CD4-positive, alpha-beta T cell treated with Interferon alpha-2 for 1 hour (primary cell): ENCODE measurements at regions not wholly inside any gene's neighbourhood (a gene's known extent, or its start where the extent isn't known, plus 50 kb on each side); places are given as distances from the start of the nearest gene placed in this dataset.

Experiments
- DNase-seq, 2 donors: peaks; one replicate each; pipeline ENCODE4 v3.0.0-alpha.2; 2020 to 2022

DNA sequence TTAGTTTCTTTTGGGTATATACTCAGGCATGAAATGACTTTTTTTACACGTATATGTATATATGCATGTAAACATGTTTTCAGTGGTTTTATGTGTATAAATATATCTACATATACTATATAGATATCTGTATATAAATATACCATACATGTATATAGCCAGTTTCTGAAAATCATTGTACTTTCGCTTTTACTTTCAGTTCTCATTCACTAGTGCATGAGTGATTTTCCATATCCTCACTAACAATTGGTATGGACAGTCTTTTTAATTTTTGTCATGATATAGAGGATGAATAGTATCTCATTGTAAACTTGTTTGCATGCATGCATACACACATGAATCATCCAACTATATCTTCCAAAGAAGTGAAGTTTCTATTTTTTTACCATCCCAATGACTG lies 877.1 kb upstream of the CDH8 start:
- no peak for DNase-seq

DNA sequence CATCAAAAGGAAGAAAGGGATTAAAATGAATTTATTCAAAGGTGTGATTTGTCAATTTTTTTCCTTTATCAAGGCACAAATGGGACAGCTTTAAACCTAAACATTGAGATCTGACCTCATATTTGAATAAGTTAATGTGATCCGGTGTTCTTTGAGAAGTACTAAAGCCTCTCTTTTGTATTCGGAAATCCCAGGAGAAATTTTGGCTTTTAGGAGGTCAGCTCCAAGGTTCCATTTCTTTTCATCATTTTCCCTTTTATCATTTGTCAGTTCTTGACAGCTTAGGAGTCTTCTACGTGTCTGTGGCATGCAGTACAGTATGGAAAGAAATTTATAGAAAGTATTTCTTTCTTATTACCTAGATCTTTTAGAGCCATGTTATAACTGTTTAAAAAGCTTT lies 873.4 kb upstream of the CDH8 start:
- no peak for DNase-seq

DNA sequence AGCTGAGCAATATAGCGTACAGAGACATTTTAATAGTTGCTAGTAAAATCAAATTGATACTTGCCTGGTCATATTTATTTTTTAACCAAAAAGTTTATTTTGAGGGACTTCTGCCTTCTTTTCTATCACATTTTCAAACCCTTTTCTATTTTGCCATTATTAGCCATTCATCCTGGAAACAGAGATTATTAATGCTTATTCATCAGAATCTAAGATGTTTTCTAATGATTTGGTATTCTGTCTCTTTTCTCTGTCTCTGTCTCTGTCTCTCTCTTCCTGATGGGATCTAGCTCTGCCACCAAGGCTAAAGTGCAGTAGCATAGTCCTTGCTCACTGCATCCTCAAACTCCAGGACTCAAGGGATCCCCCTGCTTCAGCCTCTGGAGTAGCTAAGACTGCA lies 871.3 kb upstream of the CDH8 start:
- no peak for DNase-seq

DNA sequence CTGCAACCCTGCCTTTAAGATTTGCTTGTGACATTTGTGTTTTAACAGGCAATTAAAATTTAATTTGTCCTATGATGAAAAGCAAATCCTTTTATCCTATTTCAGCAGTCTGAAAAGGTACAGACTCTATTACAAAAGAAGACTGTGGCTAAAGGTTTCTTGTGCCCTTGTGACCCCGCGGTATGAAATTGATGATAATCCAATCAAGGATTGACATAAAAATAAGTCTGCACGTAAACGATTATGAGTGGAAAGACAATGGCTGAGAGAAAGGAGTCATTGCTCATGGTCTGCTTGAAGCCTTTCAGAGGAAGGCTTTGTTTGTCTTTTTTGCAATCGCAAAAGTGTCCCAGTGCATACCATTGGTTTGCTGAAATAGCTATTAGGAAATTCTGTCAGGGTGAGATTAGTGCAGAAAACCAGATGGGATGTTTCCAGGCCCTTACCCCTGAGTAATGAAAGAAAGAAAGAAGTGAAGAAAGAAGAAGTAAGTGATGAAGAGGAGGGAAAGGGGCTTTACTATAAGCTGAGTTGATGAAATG lies 867.8 kb upstream of the CDH8 start:
- DNase-seq, result no peak

DNA sequence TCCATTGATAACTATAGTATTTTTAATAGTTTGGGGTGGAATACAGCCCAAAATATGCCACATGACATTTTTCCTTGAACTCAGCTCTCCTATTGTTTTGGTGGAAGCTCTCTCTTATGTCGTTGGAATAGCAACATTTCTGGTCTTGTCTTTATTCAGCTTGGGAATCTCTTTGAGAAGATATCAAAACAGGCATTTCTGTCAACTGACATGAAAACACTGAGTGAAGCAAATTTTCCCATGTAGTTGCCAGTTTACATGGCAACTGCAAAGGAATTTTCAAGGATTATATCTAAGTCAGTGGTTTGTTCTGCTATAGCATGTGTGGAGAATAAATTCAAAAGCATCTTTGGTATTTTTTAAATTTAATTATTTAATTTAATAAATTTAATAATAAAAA lies 863.5 kb upstream of the CDH8 start:
- DNase-seq, result no peak

DNA sequence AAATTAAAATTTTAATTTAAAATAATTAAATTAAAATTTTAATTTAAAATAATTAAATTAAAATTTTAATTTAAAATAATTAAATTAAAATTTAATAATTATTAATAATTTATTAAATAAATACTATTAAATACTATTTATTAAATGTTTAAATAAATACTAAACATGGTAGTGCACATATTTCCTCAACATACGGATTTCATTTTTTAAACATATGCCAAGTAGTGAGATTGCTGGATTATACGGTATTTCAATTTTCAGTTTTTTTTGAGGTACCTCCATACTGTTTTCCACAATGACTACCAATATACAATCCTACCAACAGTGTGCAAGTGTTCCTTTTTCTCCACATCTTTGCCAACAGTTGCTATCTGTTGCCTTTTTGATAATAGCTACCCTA lies 852.9 kb upstream of the CDH8 start:
- no peak for DNase-seq

DNA sequence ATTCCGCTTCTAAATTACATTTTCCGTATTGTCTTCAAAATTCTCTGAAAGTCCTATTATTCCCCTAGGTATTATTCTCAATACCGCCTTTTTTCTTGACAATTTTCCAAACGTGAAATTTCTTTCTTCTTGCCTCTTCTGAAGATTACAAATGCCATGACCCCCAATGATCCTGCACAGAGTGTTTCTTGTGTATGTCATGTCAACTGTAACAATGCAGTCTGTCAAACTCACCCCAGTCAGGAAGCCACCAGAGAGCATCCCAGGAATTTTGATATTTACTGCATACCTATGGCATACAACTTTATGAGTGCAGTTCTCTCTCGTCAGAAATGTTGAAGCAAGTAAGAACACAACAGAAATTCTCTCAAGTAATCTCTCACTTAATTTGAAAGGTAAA lies 847.3 kb upstream of the CDH8 start:
- no peak for DNase-seq

DNA sequence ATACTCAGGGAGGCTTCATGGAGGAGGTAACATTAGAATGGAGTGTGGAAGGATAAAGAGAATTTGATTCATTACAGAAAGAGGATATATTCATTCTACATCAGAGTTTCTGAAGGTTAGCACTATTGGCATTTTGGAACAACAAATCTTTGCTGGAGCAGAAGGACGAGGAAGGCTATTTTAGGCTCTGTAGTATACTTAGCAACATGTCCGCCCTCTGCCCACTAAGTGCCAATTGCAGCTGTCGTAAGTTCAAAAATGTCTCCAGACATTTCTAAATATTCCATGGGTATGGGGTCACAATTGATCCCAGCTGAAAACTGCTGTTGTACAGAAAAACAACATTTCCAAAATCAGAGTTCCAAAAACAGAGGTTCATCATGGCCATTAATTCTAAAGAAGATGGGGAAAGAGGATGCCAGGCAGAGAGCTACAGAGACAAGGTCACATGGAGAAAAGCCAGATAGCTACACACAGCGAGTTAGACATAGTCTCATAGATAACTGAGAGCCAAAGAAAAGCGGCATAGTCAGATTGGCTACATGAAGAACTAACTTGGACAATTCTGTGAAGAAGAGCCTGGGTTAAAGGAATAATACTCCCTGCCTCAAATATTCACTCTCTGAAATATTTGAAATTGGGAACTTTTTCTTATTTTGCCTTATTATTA lies 846.4 kb upstream of the CDH8 start:
- no peak for DNase-seq

DNA sequence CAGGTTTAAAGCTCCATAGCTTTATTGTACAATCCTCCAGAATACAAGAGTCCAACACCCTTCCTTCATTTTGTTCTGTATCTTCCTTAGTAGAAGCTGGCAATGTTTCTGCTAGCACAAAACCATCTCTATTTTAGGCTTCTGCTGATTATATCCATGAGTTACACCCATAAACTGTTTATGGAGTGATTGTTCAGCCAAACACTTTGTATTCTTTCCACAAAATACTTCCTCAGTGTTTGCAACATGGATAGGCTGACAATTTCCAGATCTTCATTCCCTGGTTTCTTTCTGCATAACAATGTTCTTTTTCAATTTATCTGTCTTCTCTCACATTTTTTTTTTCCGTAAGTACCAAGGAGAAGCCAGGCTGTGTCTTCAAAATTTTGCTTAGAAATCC lies 839.9 kb upstream of the CDH8 start:
- DNase-seq, result no peak

DNA sequence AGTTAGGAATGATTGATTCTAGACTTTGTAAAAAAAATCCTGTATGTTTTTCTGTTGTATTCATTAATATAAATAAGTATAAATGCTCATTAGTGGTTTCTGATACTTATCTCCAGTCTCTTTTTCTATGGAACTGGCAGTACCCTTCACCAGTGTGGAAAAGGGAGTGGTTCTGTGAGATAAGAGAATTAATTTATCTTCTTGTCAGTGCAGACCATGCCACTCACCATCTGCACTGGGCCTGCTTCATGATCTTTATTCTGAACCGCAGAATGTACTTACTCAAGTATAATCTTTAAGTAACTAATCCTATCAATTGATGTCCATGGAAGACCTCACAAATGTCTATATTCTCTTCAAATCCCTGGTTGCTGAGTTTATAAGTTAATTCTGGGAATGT lies 836.1 kb upstream of the CDH8 start:
- DNase-seq, result no peak

DNA sequence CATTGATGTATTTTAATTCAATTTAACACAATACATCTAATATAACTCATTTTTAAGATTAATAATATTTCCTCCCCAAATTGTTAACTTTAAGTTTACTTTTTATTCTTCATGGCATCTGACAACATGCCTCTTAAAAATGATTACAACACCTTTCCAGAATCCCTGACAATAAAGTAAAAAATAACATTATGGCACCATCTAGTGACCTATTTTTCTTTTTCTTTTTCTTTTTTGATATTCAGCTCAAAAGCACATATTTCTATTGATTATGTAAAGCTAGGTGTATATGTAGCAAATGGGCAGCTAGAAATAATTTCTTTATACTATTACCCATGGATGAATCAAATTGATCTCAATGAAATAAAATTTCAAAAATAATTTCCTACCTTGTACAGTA lies 834.3 kb upstream of the CDH8 start:
- DNase-seq, result no peak

DNA sequence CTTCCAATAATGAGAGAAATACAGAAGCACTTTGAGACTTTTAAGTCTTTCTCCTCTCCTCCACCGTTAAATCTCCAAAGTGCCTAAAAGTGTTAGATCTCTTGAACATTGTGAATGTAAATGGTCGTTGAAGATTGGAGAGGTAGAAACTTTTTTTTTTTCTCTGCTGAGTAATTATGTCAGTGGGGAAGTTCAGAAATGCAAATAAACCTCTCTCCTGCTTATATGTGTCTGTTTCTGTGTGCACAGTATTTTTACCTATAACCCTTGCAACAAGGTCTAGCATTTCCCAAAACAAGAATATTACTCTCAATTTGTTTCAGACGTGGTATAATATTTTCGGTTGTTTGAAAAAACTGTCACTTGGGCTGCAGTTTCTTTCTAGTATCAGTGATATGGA lies 833.6 kb upstream of the CDH8 start:
- no peak for DNase-seq

DNA sequence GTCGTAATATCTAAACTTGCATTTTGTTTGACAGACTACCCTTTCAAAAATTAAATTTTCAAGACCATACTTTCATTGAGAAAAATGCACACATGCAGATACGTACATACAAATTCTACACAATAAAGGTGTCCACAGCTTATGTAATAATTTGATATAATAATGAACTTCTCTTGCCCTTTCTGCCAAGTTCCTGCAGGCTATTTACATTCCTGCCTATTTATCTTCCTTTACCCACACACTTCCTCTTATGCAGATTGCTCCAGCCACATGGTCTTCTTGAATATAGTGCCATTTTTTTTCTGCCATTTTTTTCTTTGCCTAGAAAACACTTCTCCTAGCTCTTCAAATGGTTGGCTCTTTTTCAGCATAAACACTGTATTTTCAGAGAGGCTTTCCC lies 826.9 kb upstream of the CDH8 start:
- no peak for DNase-seq

DNA sequence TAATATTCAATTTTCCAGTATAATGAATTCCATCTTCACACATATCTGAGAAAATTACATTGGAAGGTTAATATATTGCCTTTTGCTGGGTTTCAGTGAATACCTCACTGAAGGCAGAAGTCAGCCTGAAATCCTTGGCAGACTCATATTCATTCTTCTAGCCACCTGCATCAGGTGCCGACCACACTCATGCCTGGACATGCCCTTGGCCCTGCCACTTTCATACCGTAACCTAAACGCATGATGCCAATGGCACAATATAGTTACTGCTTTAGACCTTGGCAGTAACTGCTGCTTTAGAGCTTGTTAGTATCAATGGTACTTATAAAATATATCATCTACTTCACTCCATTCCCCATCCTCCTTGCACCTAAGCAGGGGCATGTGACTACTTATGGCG lies 817.6 kb upstream of the CDH8 start:
- DNase-seq, result no peak

DNA sequence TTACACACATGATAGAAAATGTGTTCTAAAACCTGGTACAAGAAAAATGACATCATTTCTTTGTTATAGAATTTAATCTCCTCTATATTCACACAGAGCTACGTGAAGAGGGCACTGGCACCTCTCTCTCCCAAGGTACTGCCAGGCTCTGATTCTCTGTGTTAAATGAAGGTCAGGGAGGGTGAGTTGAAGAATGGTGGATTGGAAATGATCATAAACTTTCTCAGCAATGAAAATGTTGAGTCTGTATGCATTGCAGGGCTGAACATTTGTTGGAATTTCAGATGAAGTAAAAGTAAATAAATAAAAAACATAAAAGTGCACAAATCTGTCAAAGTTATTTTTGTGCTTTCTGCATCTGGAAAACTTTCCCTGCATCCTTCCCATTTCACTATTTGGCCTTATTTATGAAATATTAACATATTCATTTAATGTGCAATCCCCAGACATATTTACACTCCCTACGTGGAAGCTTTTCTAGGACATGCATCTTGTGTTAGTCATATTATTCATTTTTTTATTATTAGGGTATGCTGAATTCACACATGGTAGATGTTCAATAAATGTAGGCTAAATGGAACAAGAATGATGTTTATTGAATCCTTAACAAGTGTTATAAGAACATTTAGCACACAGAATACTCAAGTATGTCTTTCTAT lies 810.3 kb upstream of the CDH8 start:
- no peak for DNase-seq

DNA sequence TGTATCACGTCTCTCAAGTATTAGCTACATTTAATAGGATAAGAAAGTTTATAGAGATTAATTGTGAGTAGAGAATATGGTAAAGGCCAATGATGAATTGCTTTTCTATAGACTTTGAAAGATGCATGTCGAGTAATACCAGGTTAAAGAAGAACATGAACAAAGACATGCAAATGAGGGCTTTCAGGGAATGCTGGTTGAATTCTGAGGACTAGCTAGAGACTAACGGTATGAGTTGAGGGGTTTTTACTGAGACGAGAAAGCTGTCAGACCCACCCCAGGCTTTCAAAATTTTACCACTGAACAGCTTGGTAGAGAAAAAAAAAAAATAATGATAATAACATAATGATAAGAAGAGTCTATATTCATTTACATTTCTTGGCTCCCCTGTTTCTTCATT lies 796.0 kb upstream of the CDH8 start:
- DNase-seq, result no peak

DNA sequence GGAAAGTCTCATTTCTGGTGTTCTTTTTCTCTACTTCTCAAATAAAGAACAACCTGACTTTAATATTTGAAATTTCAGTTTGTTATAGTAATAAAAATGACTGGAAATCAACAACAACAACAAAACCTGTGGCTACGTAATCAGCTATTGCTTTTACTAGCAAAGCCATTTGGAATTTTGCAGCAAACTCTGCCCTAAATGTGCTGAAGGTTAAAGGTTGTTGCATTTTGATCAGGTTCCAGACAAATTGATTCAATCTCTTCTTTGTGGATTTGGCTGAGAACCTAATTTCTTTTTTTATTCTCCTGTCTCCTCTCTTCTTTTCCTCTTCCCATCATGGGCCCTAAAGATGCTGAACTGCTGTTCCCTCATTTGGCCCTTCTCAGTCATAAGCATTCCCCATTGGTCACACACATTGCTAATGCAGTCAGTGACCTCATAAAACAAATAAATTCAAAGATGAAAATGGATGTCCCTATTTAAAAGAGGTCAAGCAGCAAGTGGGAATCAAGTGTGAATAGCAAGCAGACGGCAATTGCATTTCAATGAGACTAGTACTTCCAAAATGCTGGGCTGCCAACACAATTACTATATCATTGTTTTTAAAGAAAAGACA lies 795.1 kb upstream of the CDH8 start:
- DNase-seq, result no peak

DNA sequence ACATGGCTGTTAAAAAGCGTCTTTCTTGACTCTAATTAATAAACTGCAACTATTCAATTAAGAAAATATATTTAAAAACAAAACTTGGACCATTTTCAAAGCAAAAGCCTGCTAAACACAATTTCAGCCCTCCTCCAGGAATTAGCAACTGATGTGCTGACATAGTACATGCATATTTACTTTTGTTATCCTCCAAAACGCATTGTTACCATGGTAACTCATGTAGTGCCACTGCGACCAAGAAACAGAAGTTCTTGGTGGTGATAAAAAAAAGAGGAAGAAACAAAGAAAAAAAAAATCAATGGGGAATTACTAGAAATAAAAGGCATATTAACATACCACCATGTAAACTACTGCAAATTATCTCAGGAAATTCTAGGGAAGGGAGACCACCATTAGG lies 793.4 kb upstream of the CDH8 start:
- no peak for DNase-seq

DNA sequence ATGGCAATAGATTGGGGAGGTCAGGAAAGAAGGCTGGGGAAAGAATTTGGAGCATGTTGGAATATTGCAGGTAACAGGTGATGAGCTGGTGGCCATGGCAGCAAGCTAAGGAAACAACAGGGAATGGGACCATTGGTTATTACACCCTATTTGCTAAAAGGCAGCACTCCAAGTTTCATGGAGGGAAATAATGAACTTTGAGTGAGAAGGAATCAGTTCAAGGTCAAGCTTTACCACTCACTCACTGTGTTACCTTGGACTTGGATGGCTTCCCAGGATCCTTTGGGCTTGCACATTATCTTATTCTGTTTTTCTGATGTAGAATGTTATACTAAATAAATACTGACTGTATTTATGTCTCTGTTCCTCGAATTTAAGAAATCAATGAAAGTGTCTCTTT lies 792.8 kb upstream of the CDH8 start:
- DNase-seq, result no peak

DNA sequence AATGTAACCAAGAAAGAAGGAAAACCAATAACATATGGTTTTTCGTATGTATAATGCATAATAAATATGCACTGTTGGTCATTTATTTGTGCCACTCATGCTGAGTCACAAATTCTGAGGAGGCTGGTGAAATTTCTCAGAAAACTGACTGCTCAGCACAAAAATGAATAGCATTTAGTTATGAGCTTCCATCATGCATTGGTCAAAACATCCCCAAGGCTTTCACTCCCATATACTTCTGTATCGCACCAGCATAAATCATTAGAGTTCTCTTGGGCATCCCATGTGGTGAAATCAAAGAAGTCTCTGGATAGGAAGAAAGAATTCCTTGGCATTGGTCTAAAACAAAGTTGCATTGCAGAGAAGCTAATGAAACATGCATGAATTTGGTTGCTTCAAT lies 785.6 kb upstream of the CDH8 start:
- DNase-seq, result no peak

DNA sequence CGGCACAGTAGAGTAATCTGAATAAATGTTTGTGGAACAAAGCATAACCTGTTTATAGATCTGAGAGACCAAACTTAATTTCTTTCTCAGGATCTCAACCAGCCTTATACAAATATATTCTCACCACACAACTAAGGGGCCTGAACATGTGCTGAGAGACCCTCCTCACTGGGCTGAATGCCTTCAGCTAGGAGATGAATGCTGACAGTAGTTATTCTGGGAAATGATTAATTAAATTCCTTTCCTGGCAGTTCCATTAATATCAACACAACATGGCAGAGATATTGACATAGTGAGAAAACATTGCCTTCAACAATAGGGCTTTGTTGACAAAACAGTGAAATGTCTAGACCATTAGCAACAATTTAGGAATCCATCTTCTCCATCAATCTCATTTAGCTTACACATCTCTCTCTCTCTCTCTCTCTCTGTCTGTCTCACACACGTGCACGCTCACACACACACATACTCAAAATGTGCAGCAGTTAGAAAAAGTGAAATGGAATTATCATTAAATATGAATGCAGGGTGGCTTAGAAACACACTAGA lies 780.8 kb upstream of the CDH8 start:
- no peak for DNase-seq

DNA sequence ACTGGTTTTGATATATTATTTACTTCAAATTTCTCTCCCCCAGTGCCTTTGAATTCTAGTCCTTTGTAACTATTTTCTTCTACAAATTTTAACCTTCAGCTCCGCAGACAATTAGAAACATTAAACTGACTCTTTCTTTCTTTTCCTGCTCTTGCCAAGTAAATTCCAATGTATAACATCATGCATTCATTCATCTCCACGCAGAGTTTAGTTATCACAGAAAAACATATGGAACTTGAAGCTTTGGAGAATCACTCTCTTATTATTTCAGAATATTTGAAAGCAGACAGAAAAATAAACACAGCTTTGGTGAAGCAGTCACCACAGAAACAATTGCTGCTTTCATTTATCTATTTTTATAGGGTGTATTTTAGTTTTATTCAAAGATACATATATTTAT lies 778.7 kb upstream of the CDH8 start:
- no peak for DNase-seq

DNA sequence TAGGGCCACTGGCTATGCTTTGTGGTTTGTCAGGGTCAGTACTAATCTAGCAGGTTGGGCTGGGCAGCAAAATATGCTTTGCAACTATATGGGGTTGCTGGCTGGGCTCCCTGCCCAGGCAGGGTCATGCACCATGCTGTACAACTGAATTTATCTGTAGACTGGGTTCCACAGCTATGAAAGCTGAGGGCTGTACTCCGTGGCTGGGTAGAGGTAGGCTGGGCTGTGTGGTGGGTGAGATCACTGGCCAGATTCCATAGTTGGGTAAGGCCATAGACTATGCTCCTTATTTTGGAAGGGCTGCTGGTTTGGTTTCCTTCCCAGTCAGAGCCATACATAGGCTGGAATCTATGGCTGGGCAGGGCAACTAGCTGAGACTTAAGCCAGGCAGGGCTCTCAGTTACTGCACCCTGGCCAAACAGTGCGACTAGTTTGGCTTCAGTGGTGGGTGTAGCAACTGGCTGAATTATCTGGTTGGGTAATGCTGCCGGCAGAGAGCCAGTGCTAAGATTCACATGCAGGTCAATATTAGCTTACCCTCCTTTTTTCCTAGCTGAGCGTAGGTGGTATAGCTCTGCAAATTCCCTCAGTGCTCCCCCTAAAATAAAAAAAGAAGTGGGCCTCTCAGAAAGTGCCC lies 769.1 kb upstream of the CDH8 start:
- no peak for DNase-seq

DNA sequence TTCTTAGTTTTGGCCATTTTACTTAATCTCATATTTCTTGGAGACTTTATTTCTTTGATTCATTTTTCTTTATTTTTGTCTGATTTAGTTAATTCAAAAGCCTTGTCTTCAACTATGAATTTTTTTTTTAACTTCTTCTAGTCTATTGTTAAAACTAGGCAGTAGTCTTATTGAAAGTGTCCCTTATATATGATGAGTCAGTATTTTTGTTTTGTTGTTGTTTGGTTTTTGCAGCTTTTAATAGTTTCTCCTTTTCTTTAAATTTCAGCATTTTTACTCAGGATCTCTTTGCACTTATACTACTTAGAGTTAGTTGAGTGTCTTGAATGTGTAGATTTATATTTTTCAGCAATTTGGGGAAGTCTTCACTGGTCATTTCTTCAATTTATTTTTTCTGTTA lies 758.5 kb upstream of the CDH8 start:
- DNase-seq, result no peak
